Mesothelial cell of epicardium (in vitro differentiated cells): ENCODE measurements at regions not wholly inside any gene's neighbourhood (a gene's known extent, or its start where the extent isn't known, plus 50 kb on each side); places are given as distances from the start of the nearest gene placed in this dataset.

Source experiments
- DNase-seq, 2 experiments: peaks; one replicate each; pipeline ENCODE4 v3.0.0; 2021; ENCODE audit warnings: low spot score in 2 of 2; ENCODE audit not compliant: unreplicated experiment in 2 of 2
- H3K27ac Mint-ChIP-seq: 2 replicates; pipeline ENCODE4 v1.8.0; 2021; ENCODE audit warnings: mixed read lengths
- H3K27me3 Mint-ChIP-seq: 2 replicates; pipeline ENCODE4 v1.8.0; 2021; ENCODE audit warnings: low read depth, mixed read lengths
- H3K36me3 Mint-ChIP-seq: 2 replicates; pipeline ENCODE4 v1.8.0; 2021; ENCODE audit warnings: mixed read lengths
- H3K4me1 Mint-ChIP-seq: 2 replicates; pipeline ENCODE4 v1.8.0; 2021; ENCODE audit warnings: mixed read lengths
- H3K4me3 Mint-ChIP-seq: 2 replicates; pipeline ENCODE4 v1.8.0; 2021; ENCODE audit warnings: mild to moderate bottlenecking, moderate library complexity, mixed read lengths
- H3K9me3 Mint-ChIP-seq: 2 replicates; pipeline ENCODE4 v1.8.0; 2021; ENCODE audit warnings: mixed read lengths
- TF ChIP-seq, protein P1 (sequence below): fragments of 200-600 bp; sonication (generic); IDR thresholded peaks from one replicate; pipeline ENCODE4 v1.5.0; 2021; ENCODE audit warnings: antibody characterized with exemption; ENCODE audit not compliant: unreplicated experiment

- Mint-ChIP-seq H3K27ac (no peak overlapping the region), H3K9me3 (peaks cover 31% of the 10 kb centered on the region), H3K4me3 (no peak overlapping the region), H3K27me3 (no peaks in the 10 kb centered on the region), H3K36me3 (peaks cover 11% of the 10 kb centered on the region), H3K4me1 (no peaks in the 10 kb centered on the region)
- TF ChIP-seq, protein P1, sequence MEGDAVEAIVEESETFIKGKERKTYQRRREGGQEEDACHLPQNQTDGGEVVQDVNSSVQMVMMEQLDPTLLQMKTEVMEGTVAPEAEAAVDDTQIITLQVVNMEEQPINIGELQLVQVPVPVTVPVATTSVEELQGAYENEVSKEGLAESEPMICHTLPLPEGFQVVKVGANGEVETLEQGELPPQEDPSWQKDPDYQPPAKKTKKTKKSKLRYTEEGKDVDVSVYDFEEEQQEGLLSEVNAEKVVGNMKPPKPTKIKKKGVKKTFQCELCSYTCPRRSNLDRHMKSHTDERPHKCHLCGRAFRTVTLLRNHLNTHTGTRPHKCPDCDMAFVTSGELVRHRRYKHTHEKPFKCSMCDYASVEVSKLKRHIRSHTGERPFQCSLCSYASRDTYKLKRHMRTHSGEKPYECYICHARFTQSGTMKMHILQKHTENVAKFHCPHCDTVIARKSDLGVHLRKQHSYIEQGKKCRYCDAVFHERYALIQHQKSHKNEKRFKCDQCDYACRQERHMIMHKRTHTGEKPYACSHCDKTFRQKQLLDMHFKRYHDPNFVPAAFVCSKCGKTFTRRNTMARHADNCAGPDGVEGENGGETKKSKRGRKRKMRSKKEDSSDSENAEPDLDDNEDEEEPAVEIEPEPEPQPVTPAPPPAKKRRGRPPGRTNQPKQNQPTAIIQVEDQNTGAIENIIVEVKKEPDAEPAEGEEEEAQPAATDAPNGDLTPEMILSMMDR, result no peak
- no peak for DNase-seq
These were observed 764.0 kb upstream of the CITED2 start for GRCh38 chr6:140138311-140139010.

DNA sequence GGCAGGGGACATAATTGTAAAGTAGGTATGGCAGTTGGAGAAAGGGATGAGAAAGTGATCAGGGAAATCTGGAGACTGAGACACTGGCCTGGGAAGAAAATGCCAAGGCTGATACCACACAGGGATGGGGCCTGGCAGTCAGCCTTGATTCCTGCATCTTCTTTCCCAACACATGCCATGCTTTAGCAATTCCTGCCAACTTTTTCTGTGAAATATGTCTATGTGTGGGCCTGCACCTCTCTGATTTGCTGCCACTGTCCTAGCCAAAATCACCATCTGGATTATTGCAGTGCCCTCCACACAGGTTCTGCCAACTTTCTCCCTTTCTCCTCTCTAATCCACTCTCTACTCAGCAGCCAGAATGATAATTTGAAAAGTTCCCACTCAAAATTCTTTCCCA is 759.8 kb upstream of the CITED2 start:
- Mint-ChIP-seq H3K4me3 (no peak overlapping the region), H3K27ac (no peak overlapping the region), H3K9me3 (peaks cover 61% of the 10 kb centered on the region), H3K27me3 (no peaks in the 10 kb centered on the region), H3K36me3 (peaks cover 23% of the 10 kb centered on the region), H3K4me1 (no peaks in the 10 kb centered on the region)
- TF ChIP-seq, protein P1, result no peak
- no peak for DNase-seq

GRCh38 chr6:140130074-140130473 is 755.6 kb upstream of the CITED2 start:
- no peak overlapping the region for H3K27ac Mint-ChIP-seq
- no peak for DNase-seq
- no peaks in the 10 kb centered on the region for H3K27me3 Mint-ChIP-seq
- TF ChIP-seq, protein P1, result no peak
- peaks cover 70% of the 10 kb centered on the region for H3K9me3 Mint-ChIP-seq
- H3K36me3 Mint-ChIP-seq, result peaks cover 21% of the 10 kb centered on the region
- H3K4me3 Mint-ChIP-seq, result no peak overlapping the region
- no peaks in the 10 kb centered on the region for H3K4me1 Mint-ChIP-seq

GRCh38 chr6:140124498-140124897 is 750.0 kb upstream of the CITED2 start:
- H3K36me3 Mint-ChIP-seq, result peaks cover 5% of the 10 kb centered on the region
- no peak overlapping the region for H3K27ac Mint-ChIP-seq
- H3K4me3 Mint-ChIP-seq, result no peak overlapping the region

DNA sequence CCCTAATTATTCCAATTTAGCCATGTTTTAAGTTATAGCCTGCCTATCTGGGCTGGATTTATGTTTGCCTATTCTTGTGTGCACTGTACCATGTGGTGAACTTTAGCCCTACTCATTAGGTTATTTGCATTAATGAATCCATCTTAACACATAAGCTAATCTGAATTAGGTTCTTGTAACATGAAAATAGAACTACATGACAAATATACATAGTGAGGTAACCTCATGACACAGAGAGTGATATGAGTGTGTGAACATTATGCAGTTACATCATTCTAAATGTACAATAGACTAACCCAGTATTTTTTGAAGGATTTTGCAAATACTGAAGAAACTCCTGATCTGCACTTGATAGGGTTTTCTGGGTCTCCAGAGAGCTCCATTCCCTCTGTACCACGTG is 733.7 kb upstream of the CITED2 start:
- no peak overlapping the region for H3K4me3 Mint-ChIP-seq
- no peaks in the 10 kb centered on the region for H3K27me3 Mint-ChIP-seq
- H3K4me1 Mint-ChIP-seq, result peaks cover 19% of the 10 kb centered on the region
- TF ChIP-seq, protein P1, result no peak
- no peaks in the 10 kb centered on the region for H3K36me3 Mint-ChIP-seq
- DNase-seq, result no peak
- H3K27ac Mint-ChIP-seq, result no peak overlapping the region
- peaks cover 4% of the 10 kb centered on the region for H3K9me3 Mint-ChIP-seq

More at GRCh38 chr6:140124498-140124897, 750.0 kb upstream of the CITED2 start:
- TF ChIP-seq, protein P1, result no peak
- Mint-ChIP-seq H3K9me3 (peaks cover 24% of the 10 kb centered on the region), H3K27me3 (no peaks in the 10 kb centered on the region), H3K4me1 (no peaks in the 10 kb centered on the region)
- no peak for DNase-seq
